Neural cell (in vitro differentiated cells): ENCODE measurements at regions not wholly inside any gene's neighbourhood (a gene's known extent, or its start where the extent isn't known, plus 50 kb on each side); places are given as distances from the start of the nearest gene placed in this dataset.

Experiments used
- CTCF ChIP-seq: fragments of 450-650 bp; IDR thresholded peaks from 2 replicates; pipeline ENCODE4 v1.5.1; 2014; ENCODE audit warnings: antibody characterized with exemption, mild to moderate bottlenecking, moderate library complexity; ENCODE audit not compliant: poor library complexity, severe bottlenecking
- EP300 ChIP-seq: fragments of 450-650 bp; conservative IDR thresholded peaks from 2 replicates; pipeline ENCODE4 v1.6.1; 2014; ENCODE audit warnings: antibody characterized with exemption, mild to moderate bottlenecking, moderate library complexity; ENCODE audit not compliant: poor library complexity, severe bottlenecking
- EZH2 ChIP-seq: fragments of 200-600, 300-800 bp; shearing (Covaris generic), sonication (generic); IDR thresholded peaks from 2 replicates; pipeline ENCODE4 v1.6.1; 2014; ENCODE audit warnings: antibody characterized with exemption, low read length, borderline replicate concordance, mild to moderate bottlenecking; ENCODE audit not compliant: insufficient read depth, poor library complexity, severe bottlenecking
- MXI1 ChIP-seq: fragments of 450-650 bp; conservative IDR thresholded peaks from 2 replicates; pipeline ENCODE4 v1.6.1; 2014; ENCODE audit warnings: antibody characterized with exemption, mild to moderate bottlenecking; ENCODE audit not compliant: poor library complexity, severe bottlenecking
- POLR2AphosphoS5 ChIP-seq: IDR thresholded peaks from 2 replicates; pipeline ENCODE4 v1.6.1; 2012
- RAD21 ChIP-seq: fragments of 450-650 bp; conservative IDR thresholded peaks from 2 replicates; pipeline ENCODE4 v1.6.1; 2014; ENCODE audit warnings: antibody characterized with exemption, mild to moderate bottlenecking, moderate library complexity
- REST ChIP-seq: IDR thresholded peaks from 2 replicates; pipeline ENCODE4 v1.6.1; 2012; ENCODE audit warnings: borderline replicate concordance
- SMC3 ChIP-seq: fragments of 450-650 bp; conservative IDR thresholded peaks from 2 replicates; pipeline ENCODE4 v1.6.1; 2014; ENCODE audit warnings: antibody characterized with exemption, mild to moderate bottlenecking, moderate library complexity; ENCODE audit not compliant: poor library complexity
- TAF1 ChIP-seq: IDR thresholded peaks from 2 replicates; pipeline ENCODE4 v1.6.1; 2012; ENCODE audit warnings: low read depth

- TF ChIP-seq CTCF (no peak), RAD21 (no peak), SMC3 (no peak), POLR2AphosphoS5 (no peak), TAF1 (no peak), REST (no peak), EZH2 (no peak), EP300 (no peak), MXI1 (no peak)
Measured at GRCh38 chr22:48531761-48532435, 1295.8 kb downstream of the BRD1 start.
